Parathyroid adenoma (tissue), 2 donors: ENCODE measurements at regions not wholly inside any gene's neighbourhood (a gene's known extent, or its start where the extent isn't known, plus 50 kb on each side); places are given as distances from the start of the nearest gene placed in this dataset.

Source experiments
- H2AFZ ChIP-seq: fragments of 300-600 bp; sonication (generic); one replicate; pipeline ENCODE4 v1.7.0; 2017; ENCODE audit warnings: antibody characterized with exemption, mild to moderate bottlenecking
- H3K27ac ChIP-seq: fragments of 300-600 bp; sonication (generic); one replicate; pipeline ENCODE4 v1.7.0; 2017
- H3K27me3 ChIP-seq: fragments of 300-600 bp; sonication (generic); one replicate; pipeline ENCODE4 v1.7.0; 2017; ENCODE audit warnings: low read length; ENCODE audit not compliant: control insufficient read depth, insufficient read depth
- H3K36me3 ChIP-seq: fragments of 300-600 bp; sonication (generic); one replicate; pipeline ENCODE4 v1.7.0; 2017; ENCODE audit warnings: low read length; ENCODE audit not compliant: control insufficient read depth, insufficient read depth
- H3K4me1 ChIP-seq: fragments of 300-600 bp; sonication (generic); one replicate; pipeline ENCODE4 v1.7.0; 2017; ENCODE audit warnings: control low read depth
- H3K4me2 ChIP-seq: fragments of 300-600 bp; sonication (generic); one replicate; pipeline ENCODE4 v1.7.0; 2017; ENCODE audit warnings: low read length
- H3K4me3 ChIP-seq: fragments of 300-600 bp; sonication (generic); one replicate; pipeline ENCODE4 v1.7.0; 2017; ENCODE audit warnings: low read depth, low read length
- H3K79me2 ChIP-seq: fragments of 300-600 bp; sonication (generic); one replicate; pipeline ENCODE4 v1.7.0; 2017; ENCODE audit warnings: control low read depth
- H3K9ac ChIP-seq: fragments of 300-600 bp; sonication (generic); one replicate; pipeline ENCODE4 v1.7.0; 2017; ENCODE audit warnings: mild to moderate bottlenecking
- H3K9me3 ChIP-seq: fragments of 300-600 bp; sonication (generic); one replicate; pipeline ENCODE4 v1.7.0; 2017; ENCODE audit warnings: low read length; ENCODE audit not compliant: control insufficient read depth
- TF ChIP-seq, protein P1 (sequence below): fragments of 300-600 bp; sonication (generic); IDR thresholded peaks from one replicate; pipeline ENCODE4 v1.7.0; 2017; ENCODE audit warnings: antibody characterized with exemption, mild to moderate bottlenecking
- donor health status: primary hyperparathyroidism.

DNA sequence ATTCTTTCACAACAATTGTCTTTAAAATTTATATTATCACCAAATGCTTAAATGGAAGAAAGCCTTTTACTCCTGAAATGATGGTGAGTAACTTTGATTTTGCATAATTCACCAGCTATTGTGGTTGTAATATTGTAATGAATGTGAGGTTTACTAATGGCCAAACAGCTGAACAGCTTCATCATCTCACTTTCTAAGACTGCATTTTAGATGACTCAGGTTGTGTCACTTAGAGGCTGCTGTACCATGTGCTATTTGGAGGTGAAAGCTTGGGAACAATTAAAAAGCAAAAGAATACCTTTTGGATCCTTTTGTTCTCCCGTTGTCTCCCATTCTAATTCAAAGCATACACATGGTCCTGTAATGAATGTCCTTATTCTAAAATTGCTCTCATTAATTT, 604.0 kb upstream of the PFKP start:
- no peaks in the 10 kb centered on the region for H3K27me3 ChIP-seq
- H3K9ac ChIP-seq = no peak overlapping the region
- H3K4me1 ChIP-seq = no peaks in the 10 kb centered on the region
- H3K9me3 ChIP-seq = no peaks in the 10 kb centered on the region
- H3K79me2 ChIP-seq = no peaks in the 10 kb centered on the region
- no peak overlapping the region for H2AFZ ChIP-seq
- H3K27ac ChIP-seq = no peak overlapping the region
- TF ChIP-seq, protein P1, sequence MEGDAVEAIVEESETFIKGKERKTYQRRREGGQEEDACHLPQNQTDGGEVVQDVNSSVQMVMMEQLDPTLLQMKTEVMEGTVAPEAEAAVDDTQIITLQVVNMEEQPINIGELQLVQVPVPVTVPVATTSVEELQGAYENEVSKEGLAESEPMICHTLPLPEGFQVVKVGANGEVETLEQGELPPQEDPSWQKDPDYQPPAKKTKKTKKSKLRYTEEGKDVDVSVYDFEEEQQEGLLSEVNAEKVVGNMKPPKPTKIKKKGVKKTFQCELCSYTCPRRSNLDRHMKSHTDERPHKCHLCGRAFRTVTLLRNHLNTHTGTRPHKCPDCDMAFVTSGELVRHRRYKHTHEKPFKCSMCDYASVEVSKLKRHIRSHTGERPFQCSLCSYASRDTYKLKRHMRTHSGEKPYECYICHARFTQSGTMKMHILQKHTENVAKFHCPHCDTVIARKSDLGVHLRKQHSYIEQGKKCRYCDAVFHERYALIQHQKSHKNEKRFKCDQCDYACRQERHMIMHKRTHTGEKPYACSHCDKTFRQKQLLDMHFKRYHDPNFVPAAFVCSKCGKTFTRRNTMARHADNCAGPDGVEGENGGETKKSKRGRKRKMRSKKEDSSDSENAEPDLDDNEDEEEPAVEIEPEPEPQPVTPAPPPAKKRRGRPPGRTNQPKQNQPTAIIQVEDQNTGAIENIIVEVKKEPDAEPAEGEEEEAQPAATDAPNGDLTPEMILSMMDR = no peak
- no peaks in the 10 kb centered on the region for H3K36me3 ChIP-seq
- H3K4me2 ChIP-seq = no peak overlapping the region
- no peak overlapping the region for H3K4me3 ChIP-seq

DNA sequence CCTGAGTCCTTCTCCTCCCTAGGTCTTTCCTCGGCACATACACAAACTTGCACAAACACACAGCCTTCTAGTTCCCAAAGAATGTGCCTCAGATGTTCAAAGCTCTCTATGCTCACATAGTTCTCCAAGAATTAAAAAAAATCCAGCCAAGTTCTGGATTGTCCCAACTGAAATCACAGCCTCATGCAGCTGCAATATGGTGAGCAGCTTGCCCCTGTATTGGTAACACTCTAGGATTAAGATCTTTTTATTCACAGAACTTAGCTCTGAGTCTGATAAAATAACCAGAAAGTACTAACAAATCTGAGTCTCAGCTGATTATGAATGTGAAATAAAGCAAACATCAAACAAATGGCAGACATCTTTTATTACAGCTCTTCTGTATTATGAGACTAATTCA, 604.8 kb upstream of the PFKP start:
- Histone ChIP-seq H3K4me3 (no peak overlapping the region), H3K9ac (no peak overlapping the region)

DNA sequence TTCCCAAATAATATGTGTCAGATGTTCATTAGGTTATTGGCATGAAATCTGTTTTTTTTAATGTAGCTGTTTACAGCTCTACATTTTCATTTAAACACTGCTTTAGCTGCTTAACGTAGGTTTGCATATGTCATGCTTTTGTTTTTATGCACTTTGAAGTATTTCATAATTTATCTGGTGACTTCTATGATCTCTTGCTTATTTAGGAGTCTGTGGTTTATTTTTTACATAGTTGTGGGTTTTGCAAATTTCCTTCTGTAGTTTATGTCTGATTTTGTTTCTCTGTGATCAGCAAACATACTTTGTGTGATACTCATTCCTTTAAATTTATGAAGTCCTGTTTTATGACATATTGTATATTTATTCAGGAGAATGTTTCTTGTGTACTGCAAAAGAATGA, 606.5 kb upstream of the PFKP start:
- Histone ChIP-seq H2AFZ (no peak overlapping the region), H3K36me3 (no peaks in the 10 kb centered on the region), H3K4me1 (no peaks in the 10 kb centered on the region), H3K4me2 (no peak overlapping the region), H3K9me3 (no peaks in the 10 kb centered on the region), H3K27ac (no peak overlapping the region), H3K79me2 (no peaks in the 10 kb centered on the region), H3K9ac (no peak overlapping the region), H3K4me3 (no peak overlapping the region), H3K27me3 (no peaks in the 10 kb centered on the region)
- TF ChIP-seq, protein P1 = no peak

More for the DNA sequence above, 604.8 kb upstream of the PFKP start:
- Histone ChIP-seq H3K4me1 (no peaks in the 10 kb centered on the region), H3K4me2 (no peak overlapping the region), H3K36me3 (no peaks in the 10 kb centered on the region), H3K27ac (no peak overlapping the region), H2AFZ (no peak overlapping the region), H3K9me3 (no peaks in the 10 kb centered on the region), H3K79me2 (no peaks in the 10 kb centered on the region), H3K27me3 (no peaks in the 10 kb centered on the region)
- TF ChIP-seq, protein P1 = no peak

DNA sequence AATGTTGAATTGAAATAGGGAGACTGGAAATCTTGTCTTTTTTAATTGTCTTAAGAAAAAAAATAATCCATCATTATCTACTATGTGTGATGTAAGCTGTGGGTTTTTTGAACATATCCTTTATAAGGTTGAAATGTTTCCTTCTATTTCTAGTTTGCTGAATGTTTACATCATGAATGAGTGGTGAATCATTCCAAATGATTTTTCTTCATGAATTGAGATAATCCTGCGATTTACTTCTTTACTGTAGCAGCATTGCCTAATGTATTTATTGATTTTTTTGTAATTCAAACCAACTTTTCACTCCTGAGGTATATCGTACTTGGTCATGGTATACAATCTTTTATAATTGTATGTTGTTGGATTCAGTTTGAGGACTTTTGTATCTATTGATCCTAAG, 607.6 kb upstream of the PFKP start:
- TF ChIP-seq, protein P1 = no peak

DNA sequence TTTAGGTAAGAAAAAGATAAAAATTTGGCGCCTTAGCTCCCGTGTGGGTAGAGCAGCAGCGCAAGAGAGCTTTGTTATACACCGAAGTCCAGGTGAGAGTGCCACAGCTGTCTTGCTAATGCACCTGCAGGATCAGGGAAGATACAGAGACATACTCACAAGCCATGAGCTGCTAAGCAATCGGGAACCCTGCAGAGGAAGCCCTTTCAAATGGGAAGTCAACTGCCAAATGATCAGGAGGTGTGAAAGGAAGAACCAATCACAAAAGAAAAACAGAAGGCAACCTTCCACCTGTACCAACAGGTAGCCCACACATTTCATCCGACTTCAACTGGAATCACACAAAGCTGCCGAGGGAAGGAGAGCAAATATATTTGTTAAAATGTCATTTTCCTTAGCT, 610.5 kb upstream of the PFKP start:
- TF ChIP-seq, protein P1 = no peak
- H3K79me2 ChIP-seq = no peaks in the 10 kb centered on the region
- H3K9ac ChIP-seq = no peak overlapping the region
- no peak overlapping the region for H2AFZ ChIP-seq
- no peak overlapping the region for H3K4me2 ChIP-seq
- no peaks in the 10 kb centered on the region for H3K4me1 ChIP-seq
- no peak overlapping the region for H3K27ac ChIP-seq
- H3K27me3 ChIP-seq = no peaks in the 10 kb centered on the region
- H3K36me3 ChIP-seq = no peaks in the 10 kb centered on the region
- no peak overlapping the region for H3K4me3 ChIP-seq
- H3K9me3 ChIP-seq = no peaks in the 10 kb centered on the region

More for the DNA sequence above, 607.6 kb upstream of the PFKP start:
- Histone ChIP-seq H3K4me1 (no peaks in the 10 kb centered on the region), H3K79me2 (no peaks in the 10 kb centered on the region), H3K27ac (no peak overlapping the region), H2AFZ (no peak overlapping the region), H3K9me3 (no peaks in the 10 kb centered on the region), H3K4me3 (no peak overlapping the region), H3K27me3 (no peaks in the 10 kb centered on the region), H3K9ac (no peak overlapping the region), H3K36me3 (no peaks in the 10 kb centered on the region), H3K4me2 (no peak overlapping the region)
